Adrenal gland (tissue), 9 donors: ENCODE measurements at regions not wholly inside any gene's neighbourhood (a gene's known extent, or its start where the extent isn't known, plus 50 kb on each side); places are given as distances from the start of the nearest gene placed in this dataset.

Experiments used
- DNase-seq, 7 donors: peaks; one replicate each; pipeline ENCODE4 v3.0.0-alpha.2; 2019 to 2020
- H3K27ac ChIP-seq, 5 donors: fragments of 200-600 bp; sonication (generic) in 4 of 5; 1 replicate in 3 of 5; 2 replicates in 2 of 5; pipeline versions ENCODE4 v1.5.1 to v1.8.0; 2016 to 2020; ENCODE audit warnings: mild to moderate bottlenecking in 1 of 5
- H3K27me3 ChIP-seq: fragments of 200-600 bp; 2 replicates; pipeline ENCODE4 v1.8.0; 2021
- H3K36me3 ChIP-seq, 2 donors: fragments of 200-600 bp; replicated peaks in 1 of 2; 1 replicate in 1 of 2; 2 replicates in 1 of 2; pipeline versions ENCODE4 v1.5.1 to v1.8.0; 2018 to 2022
- H3K4me1 ChIP-seq, 2 donors: fragments of 200-600 bp; replicated peaks in 1 of 2; 1 replicate in 1 of 2; 2 replicates in 1 of 2; pipeline versions ENCODE4 v1.5.1 to v1.8.0; 2018 to 2021
- H3K4me3 ChIP-seq, 4 donors: fragments of 200-600 bp; sonication (generic) in 3 of 4; one replicate each; pipeline ENCODE4 v1.5.1; 2016 to 2018
- H3K9me3 ChIP-seq, 3 donors: fragments of 200-600 bp; sonication (generic) in 1 of 3; replicated peaks in 1 of 3; 1 replicate in 2 of 3; 2 replicates in 1 of 3; pipeline versions ENCODE4 v1.5.1 to v1.8.0; 2016 to 2021
- CTCF ChIP-seq, 6 experiments: fragments of 450-650 bp in 4 of 6; fragments of 200-600 bp in 2 of 6; sonication (generic) in 1 of 6; IDR thresholded peaks; 1 replicate in 5 of 6; 2 replicates in 1 of 6; pipeline versions ENCODE4 v1.5.1 to v1.8.0; 2016 to 2021; ENCODE audit warnings: antibody characterized with exemption in 6 of 6, mild to moderate bottlenecking in 2 of 6, moderate library complexity in 1 of 6
- POLR2A ChIP-seq, 2 donors: fragments of 450-650 bp; IDR thresholded peaks; one replicate each; pipeline ENCODE4 v1.6.1; 2017; ENCODE audit warnings: antibody characterized with exemption in 2 of 2, mild to moderate bottlenecking in 2 of 2, moderate library complexity in 1 of 2
- WGBS, 4 donors: extraction: QIAGEN DNeasy Blood & Tissue Kit in 2 of 4; methylation state at CpG; one replicate each; pipeline versions ENCODE4 v1.1.5 to v1.1.7; 2013 to 2017; 5-methylcytosine and 5-hydroxymethylcytosine counted together
- intact Hi-C, 2 donors: fragments of 100-400 bp; cut with DNase I; formaldehyde crosslinking; loops; one replicate each; pipeline versions ENCODE4 v1.14.1 to v1.15.0; 2022 to 2023
- donor health status: healthy with polysubstance abuse.
- donor health status: Bipolar disorder and iron deficiency.
- donor health status: DM: yes; HTN: yes; CAD: no.
- donor health status: DM: no; HTN: no; CAD: no.
- donor health status: DM: no; HTN: no; CAD: no.

- H3K4me1 ChIP-seq, result no peaks in the 10 kb centered on the region
- no peak for TF ChIP-seq POLR2A (IDR thresholded peaks at IDR 0.05)
- no peak for TF ChIP-seq CTCF (IDR thresholded peaks at IDR 0.05)
- no peaks in the 10 kb centered on the region for H3K36me3 ChIP-seq
- WGBS, 4 donors, result 70 to 77% (median 72%) methylated on average over 8 to 9 of the region's 9 CpGs
- DNase-seq, result no peak
- no peaks in the 10 kb centered on the region for H3K27me3 ChIP-seq
- H3K9me3 ChIP-seq, result no peaks in the 10 kb centered on the region
- intact Hi-C loops, result no loop called here
- no peak overlapping the region for H3K27ac ChIP-seq
- no peak overlapping the region for H3K4me3 ChIP-seq
Observed at GRCh38 chr10:130372866-130373265, 236.7 kb downstream of the GLRX3 start.

GRCh38 chr10:130377986-130378540 is 241.9 kb downstream of the GLRX3 start:
- TF ChIP-seq POLR2A (IDR thresholded peaks at IDR 0.05), result no peak
- no peak for TF ChIP-seq CTCF (IDR thresholded peaks at IDR 0.05)
- H3K4me1 ChIP-seq, result no peaks in the 10 kb centered on the region
- no peak overlapping the region for H3K4me3 ChIP-seq
- H3K9me3 ChIP-seq, result no peaks in the 10 kb centered on the region
- intact Hi-C loops, result no loop called here
- H3K36me3 ChIP-seq, result no peaks in the 10 kb centered on the region
- DNase-seq, result no peak
- 50 to 70% (median 53%) methylated on average over 6 to 17 of the region's 17 CpGs for WGBS, 4 donors
- no peaks in the 10 kb centered on the region for H3K27me3 ChIP-seq
- H3K27ac ChIP-seq, result no peak overlapping the region

- Histone ChIP-seq H3K9me3 (no peaks in the 10 kb centered on the region), H3K4me1 (no peaks in the 10 kb centered on the region), H3K27me3 (no peaks in the 10 kb centered on the region), H3K4me3 (no peak overlapping the region), H3K27ac (no peak overlapping the region), H3K36me3 (no peaks in the 10 kb centered on the region)
- 52 to 63% (median 55%) methylated on average over 15 of the region's 15 CpGs for WGBS, 4 donors
- TF ChIP-seq CTCF (IDR thresholded peaks at IDR 0.05), result no peak
- TF ChIP-seq POLR2A (IDR thresholded peaks at IDR 0.05), result no peak
- intact Hi-C loops, result no loop called here
- DNase-seq, result no peak
Observed at GRCh38 chr10:130378556-130379400, 242.6 kb downstream of the GLRX3 start.

GRCh38 chr10:130380056-130380455 is 243.9 kb downstream of the GLRX3 start:
- no peak overlapping the region for H3K27ac ChIP-seq
- H3K4me3 ChIP-seq, result no peak overlapping the region
- H3K9me3 ChIP-seq, result no peaks in the 10 kb centered on the region
- 0 to 82% (median 33%) methylated on average over 2 to 6 of the region's 6 CpGs for WGBS, 4 donors
- no peaks in the 10 kb centered on the region for H3K36me3 ChIP-seq
- TF ChIP-seq POLR2A (IDR thresholded peaks at IDR 0.05), result no peak
- TF ChIP-seq CTCF (IDR thresholded peaks at IDR 0.05), result no peak
- H3K27me3 ChIP-seq, result no peaks in the 10 kb centered on the region
- DNase-seq, result no peak
- H3K4me1 ChIP-seq, result no peaks in the 10 kb centered on the region
- intact Hi-C loops, result no loop called here
